ENCODE measurements at regions not wholly inside any gene's neighbourhood (a gene's known extent, or its start where the extent isn't known, plus 50 kb on each side); places are given as distances from the start of the nearest gene placed in this dataset.

- TF ChIP-seq CTCF (IDR thresholded peaks at IDR 0.05; ENCODE audit: poor library complexity): no peak
- no peak for TF ChIP-seq EZH2 (IDR thresholded peaks at IDR 0.05; ENCODE audit: borderline replicate concordance)
Observed at GRCh38 chr6:1540864-1541521, 68.7 kb upstream of the FOXC1 start.
